ENCODE measurements at regions not wholly inside any gene's neighbourhood (a gene's known extent, or its start where the extent isn't known, plus 50 kb on each side); places are given as distances from the start of the nearest gene placed in this dataset.

- DNase-seq = no peak
Observed at GRCh38 chr2:155176345-155176744, 477.9 kb downstream of the KCNJ3 start.

DNA sequence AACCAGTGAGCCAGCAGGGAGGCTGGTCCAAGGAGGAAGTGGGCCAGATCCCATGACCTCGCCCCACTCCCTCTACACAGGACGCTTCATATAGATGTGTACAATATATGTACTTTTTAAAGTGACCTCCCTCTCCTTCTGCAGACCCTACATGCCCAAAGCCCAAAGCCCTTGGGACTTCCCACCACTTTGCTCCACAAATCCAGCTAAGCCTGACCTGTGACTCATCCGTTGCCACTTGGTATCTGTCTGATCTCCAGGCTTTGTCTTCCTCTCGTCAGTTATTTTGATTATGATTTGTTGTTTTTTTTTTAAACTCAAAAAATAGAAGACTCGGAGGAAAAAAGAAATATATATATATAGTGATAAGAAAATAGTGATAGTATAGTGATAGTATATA is 470.8 kb downstream of the KCNJ3 start:
- DNase-seq = no peak

DNA sequence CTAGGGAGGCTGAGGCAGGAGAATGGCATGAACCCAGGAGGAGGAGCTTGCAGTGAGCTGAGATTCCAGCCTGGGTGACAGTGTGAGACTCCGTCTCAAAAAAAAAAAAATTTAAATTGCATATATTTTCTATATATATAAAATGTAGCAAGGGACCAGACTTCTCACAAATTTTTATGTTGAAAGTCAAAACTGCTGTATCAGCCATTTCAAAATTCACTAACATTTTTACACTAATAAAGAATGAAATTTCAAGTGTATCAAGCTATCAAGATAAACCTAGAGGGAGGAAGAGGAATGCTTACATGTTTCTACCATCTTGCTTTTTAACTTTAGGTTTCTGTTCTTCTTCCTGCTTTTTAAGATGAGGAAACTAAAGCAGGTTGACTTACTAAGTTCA is 464.0 kb downstream of the KCNJ3 start:
- DNase-seq = no peak

- no peak for DNase-seq
Observed at GRCh38 chr2:155161314-155161713, 462.8 kb downstream of the KCNJ3 start.

GRCh38 chr2:155157711-155158110 is 459.2 kb downstream of the KCNJ3 start:
- no peak for DNase-seq

DNA sequence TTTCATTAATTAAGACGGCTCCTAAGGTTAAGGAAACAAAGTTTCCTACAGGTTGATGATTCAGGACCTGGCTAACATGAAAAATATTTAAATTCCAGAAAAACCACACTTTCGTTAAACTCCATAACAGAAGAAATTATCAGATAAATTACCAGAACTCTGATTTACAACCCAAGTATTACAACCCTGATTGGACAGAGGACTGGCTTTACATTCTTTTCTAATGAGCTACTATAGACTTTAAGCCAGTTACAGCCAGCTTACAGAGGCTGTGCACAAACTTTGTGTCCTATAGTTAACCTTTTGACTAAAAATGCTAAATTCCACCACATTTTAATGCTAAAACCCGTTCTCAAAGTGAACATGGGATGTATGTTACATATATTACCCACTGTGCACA is 458.6 kb downstream of the KCNJ3 start:
- no peak for DNase-seq

GRCh38 chr2:155151945-155152344 is 453.4 kb downstream of the KCNJ3 start:
- DNase-seq = no peak

GRCh38 chr2:155151472-155151871 is 453.0 kb downstream of the KCNJ3 start:
- DNase-seq = no peak

DNA sequence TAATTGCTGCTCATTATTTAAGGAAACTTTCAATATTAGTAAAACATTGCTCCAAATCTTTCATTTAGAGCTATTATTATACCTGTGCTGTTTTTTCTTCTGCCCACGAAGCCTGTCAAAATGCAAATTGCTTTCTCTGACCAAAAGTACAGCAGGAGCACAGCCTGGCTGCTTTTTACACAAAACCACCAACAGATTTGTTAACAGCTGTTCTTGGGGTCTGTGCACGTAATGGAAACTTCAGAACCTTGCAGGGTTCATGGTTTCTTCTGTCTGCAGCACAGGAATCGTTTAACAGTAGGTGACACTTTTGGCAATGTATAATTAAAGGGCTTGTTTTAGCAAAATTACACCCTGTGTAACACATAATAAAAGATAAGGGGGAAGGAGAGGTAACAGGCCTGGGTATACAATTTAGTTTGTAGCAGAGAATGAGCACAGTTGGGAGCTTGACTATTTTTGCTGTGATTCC is 447.3 kb downstream of the KCNJ3 start:
- DNase-seq = no peak

DNA sequence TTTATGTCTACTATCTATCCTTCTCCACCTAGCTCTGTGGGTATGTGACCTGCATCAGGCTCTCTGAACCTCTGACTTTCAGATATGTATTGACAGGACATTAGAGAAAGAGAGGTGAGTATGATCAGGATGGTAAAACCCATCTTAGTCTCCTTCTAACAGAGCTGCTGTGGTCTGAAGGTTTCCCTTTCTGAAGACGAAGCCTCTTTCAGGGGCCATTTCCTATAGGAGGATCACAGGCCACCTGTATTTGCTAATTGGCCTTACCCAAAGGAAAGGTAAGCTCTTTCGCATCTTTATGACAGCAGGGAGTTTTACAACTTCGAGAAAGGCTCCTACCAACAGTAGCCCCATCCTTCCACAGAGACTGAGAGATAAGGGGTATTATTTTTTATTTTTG is 442.9 kb downstream of the KCNJ3 start:
- no peak for DNase-seq

- no peak for DNase-seq
Observed at GRCh38 chr2:155125585-155126230, 427.2 kb downstream of the KCNJ3 start.

DNA sequence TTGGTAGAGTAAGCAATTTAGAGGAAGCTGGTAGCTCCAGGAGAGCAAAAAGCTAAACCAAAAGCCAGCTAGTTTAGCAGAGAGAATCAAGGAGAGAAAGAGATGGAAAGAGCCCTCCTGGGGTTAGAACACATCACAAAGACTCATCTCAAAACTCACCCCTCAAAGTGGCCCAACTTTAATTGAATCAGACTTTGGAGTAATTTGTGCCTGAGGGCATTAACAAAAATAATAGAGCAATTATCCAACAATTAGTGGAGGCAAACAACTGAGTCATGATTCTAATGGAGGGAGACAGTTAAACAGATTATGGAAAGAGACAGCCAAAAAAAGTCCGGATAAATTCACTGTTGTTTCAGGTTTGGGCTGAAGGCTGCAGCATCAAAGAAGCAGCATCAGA is 417.4 kb downstream of the KCNJ3 start:
- DNase-seq = no peak

GRCh38 chr2:155111070-155111469 is 412.6 kb downstream of the KCNJ3 start:
- no peak for DNase-seq

DNA sequence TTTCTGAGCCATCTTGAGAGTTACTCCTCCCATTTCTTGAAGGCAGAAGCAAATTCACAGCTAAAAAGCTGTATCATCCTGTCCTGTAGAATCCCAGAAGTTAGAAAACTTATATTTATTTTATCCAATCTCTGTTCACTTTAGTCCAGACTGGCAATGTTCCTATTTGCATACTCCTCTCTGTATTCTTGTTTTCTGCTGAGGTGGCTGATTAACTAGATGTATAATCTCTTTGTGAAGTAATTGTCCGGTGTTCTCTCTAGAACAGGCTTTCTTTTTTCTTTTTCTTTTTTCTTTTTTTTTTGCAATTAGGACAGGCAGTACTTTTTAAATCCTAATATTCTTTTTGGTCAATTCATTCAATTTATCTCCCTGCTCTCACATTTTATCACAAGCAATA is 411.0 kb downstream of the KCNJ3 start:
- DNase-seq = no peak

- no peak for DNase-seq
Observed at GRCh38 chr2:155100261-155100660, 401.8 kb downstream of the KCNJ3 start.

- DNase-seq = no peak
Observed at GRCh38 chr2:155099784-155100183, 401.3 kb downstream of the KCNJ3 start.

DNA sequence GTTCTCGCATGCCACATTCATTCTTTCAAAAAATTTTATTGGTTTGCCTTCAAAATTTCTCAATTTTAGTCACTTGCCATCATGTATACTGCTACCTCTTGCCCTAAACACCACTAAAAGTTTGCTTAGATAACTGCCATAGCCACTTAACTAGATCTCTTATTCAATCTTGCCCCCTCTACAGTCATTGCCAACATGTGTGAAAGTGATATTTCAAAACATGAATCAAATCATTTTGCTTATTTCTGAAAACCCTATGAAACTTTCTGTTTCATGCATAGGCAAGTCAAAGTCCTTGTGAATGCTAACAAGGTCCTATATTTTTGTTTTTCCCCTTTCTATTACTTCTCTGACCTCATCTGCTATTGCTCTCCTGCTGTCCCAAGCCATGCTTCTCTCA is 397.1 kb downstream of the KCNJ3 start:
- DNase-seq = no peak

- no peak for DNase-seq
Observed at GRCh38 chr2:155080373-155080772, 381.9 kb downstream of the KCNJ3 start.

GRCh38 chr2:155070489-155070888 is 372.0 kb downstream of the KCNJ3 start:
- DNase-seq = no peak

- DNase-seq = no peak
Observed at GRCh38 chr2:155062922-155063258, 364.4 kb downstream of the KCNJ3 start.

DNA sequence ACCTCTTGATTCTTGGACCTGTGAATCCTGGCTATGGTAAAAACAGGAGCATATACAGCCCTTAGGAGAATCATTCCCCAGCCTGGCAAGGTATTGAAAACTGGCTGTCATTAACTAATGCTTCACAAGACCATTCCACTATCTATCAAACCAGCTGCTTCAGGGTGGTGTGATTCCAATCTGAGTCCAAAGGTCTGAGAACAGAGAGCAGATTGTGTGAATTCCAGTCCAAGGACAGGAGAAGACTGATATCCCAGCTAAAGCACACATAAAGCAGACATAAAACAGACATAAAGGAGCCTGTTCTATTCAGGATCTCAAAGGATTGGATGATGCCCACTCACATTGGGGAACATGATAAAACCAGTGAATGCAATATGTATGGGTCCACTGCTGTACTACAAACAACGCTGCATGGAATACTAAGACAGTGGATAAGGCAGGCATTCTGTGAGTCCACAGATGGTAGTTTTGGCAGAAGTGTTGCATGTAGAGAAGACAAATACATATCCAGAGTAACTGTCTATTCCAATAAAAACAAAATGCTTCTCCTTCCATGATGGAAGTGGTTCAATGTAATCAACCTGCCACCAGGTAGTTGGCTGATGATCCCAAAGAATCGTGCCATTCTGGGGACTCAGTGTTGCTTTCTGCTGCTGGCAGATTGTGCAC is 363.9 kb downstream of the KCNJ3 start:
- no peak for DNase-seq

DNA sequence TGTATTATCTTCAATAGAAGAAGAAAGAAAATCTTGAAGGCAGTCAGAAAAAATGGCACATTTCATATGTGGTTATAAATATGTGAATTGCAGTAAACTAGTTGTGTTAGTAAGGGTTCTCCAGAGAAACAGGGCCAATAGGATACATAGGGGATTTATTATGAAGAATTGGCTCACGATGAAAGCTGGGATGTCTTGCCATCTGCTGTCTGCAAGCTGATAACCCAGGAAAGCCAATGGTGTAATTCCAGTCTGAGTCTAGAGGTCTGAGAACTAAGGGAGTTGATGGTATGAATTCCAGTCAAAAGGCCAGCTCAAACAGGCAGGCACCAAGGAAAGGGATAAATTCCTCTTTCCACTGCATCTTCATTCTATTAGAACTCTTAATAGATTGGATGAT is 362.4 kb downstream of the KCNJ3 start:
- no peak for DNase-seq

DNA sequence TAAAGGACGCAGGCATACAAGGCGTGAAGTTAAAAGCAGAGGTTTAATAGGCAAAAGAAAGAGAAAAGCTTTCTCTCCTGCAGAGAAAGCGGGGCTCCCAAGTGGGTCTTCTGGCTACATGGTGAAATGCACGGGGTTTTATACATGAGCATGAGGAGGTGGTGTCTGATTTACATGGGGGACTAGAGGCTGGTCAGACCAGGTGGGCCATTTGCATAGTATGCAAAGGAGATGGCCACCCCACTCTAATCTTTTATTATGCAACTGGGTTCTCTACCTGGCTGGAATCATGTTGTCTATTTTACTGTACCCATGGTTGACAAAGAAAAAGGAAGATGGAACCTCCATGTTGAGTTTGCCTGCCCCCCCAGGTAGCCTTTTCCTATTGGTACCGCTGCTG is 356.2 kb downstream of the KCNJ3 start:
- DNase-seq = no peak

GRCh38 chr2:155043097-155043496 is 344.6 kb downstream of the KCNJ3 start:
- DNase-seq = no peak

All from hypothalamus (tissue), 51 donors.